HG02623 (cell line): ENCODE measurements at regions not wholly inside any gene's neighbourhood (a gene's known extent, or its start where the extent isn't known, plus 50 kb on each side); places are given as distances from the start of the nearest gene placed in this dataset.

Source experiments
- ATAC-seq: cut with Tn5 transposase; IDR thresholded peaks from one replicate; pipeline ENCODE4 v1.9.1; 2021; ENCODE audit warnings: moderate library complexity; ENCODE audit not compliant: unreplicated experiment

DNA sequence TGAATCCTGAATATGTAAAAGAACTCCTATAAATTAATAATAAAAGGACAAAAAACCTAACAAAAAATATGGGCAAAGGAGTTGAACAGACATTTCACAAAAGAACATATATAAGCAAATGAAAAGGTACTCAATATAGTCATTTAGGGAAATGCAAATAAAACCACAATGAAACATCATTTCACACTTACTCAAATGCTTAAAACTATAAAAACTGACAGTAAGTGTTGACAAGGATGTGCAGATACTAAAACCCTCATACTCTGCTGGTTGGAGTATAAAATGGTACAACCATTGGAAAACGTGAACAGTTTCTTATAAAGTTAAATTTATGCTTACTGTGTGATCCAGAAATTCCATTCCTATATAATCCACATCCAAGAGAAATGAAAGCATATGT lies 247.1 kb downstream of the GXYLT1 start:
- no peak for ATAC-seq

DNA sequence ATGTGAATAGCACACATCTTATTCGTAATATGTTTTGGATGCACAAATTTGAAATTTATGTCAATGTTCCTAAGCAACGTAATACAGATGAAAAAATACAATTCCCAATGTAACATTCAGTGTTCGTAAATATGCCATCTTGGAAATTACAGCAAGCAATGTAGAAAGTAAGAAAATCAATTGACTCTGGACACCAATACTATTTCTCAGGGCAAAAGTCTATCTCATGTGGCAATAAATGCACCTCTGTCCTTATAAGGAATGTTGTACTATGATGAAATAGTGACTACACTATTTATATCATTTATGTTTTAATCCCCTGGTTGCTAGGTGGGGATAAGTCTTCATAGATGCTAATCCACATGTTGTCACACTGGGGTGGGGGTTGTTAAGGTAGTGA lies 251.2 kb downstream of the GXYLT1 start:
- ATAC-seq, result no peak

DNA sequence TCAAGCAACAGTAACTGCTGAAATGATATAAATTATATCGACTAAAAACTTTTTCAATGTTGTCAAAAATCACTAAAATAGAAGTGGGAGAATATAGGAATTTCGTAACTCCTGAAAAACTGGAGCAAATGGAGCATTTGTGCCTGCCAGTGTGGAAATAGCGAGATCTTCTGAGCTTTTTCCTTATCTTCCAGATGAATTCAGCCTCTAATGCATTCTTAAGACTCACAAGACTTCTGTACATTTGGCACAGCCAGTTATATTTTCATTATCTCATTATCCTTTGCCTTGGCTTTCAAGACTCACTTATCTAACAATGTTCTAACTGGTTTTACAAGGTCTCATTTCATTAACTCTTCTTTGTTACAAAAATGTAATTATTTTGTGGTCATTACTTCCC lies 252.4 kb downstream of the GXYLT1 start:
- ATAC-seq, result no peak

DNA sequence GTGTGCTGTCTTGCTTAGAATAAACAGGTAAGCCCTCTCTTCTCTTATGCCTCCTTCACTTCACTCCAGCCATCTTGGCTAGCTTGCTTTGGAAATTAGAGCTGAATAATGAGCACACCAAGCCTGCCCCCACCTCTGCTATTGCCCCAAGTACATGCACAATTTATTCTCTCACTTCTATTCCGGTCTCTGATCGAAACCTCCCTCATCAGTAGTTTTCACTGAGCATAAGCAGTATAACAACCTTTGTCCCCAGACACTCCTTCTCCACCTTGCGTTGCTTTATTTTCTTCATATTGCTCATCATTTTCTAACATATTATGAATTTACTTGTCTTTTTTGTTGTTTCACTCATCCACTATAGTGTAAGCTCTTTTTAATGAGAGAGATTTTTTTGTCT lies 253.4 kb downstream of the GXYLT1 start:
- ATAC-seq, result no peak

DNA sequence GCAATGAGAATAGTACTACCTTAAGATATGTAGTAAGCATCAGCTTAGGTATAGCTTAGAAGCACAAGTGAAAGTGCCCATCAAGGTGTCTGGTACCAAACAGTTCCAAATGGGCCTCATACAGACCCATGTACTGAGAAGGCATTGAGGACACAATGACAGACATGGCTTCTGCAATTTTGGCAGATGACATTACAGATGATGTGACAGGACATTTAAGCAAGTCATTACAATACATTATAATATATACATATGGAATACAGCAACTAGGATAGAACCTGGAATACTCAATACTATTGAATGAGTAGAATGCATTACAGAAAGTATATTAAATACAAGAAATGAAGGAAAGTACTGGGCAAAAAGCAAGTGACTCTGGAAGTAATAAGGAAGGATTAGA lies 256.4 kb downstream of the GXYLT1 start:
- ATAC-seq, result no peak

DNA sequence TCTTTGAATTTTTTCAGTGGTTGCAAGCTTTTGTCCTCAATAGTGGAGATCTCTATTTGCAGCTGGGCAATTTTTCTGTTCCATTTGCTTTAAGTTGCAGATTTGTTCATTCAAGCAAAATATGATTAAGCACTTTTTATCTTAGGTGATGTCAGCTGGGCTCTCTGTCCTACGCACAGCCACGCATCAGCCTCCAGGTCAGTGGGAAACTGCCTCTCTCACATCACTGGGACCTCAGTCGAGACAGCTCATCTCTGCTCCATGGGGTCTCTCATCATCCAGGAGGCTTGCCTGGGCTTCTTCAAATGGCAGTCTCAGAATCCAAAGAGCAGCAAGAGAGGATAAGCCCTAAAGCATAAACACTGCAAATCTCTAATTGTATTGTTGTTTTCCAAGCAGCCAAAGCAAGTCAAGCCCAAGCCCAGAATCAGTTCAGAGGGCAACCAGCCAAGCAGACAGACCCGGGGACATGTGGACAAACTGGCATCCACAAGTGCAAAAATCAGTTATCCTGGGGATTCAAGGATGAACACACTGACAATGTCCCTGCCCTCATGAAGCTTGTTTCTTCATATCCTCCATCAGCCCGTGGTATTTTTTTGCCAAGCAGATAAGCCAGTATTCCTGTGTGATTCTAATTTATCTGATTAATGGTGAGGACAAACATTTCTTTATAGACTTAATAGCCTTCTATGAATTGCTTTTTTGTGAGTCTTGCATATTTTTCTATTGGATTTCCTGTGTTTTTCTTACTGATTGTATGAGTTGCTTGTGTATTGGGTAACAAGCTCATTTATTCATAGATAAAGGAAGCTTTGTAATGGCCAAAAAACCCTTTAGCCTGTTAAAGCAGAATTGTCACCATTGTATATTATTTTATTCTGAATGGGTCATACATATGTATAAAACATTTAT lies 262.5 kb downstream of the GXYLT1 start:
- no peak for ATAC-seq

DNA sequence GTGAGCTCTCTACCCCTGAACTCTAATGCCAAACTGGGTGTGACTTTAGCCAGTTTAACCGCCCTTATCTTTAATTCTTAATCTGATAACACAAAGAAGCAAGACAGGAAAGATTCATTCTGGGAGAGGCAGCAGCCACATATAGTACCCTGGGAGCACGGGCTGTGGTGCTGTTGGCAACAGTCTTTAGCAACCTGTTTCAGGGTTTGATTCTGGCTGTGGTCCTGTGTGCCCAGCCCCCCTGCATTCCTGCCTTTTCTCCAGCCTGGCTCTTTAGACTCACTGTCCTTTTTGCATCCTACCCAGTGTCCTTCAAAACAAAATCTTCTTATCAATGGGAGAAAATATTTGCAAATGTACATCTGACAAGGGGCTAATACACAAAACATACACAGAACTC lies 275.2 kb downstream of the GXYLT1 start:
- no peak for ATAC-seq

DNA sequence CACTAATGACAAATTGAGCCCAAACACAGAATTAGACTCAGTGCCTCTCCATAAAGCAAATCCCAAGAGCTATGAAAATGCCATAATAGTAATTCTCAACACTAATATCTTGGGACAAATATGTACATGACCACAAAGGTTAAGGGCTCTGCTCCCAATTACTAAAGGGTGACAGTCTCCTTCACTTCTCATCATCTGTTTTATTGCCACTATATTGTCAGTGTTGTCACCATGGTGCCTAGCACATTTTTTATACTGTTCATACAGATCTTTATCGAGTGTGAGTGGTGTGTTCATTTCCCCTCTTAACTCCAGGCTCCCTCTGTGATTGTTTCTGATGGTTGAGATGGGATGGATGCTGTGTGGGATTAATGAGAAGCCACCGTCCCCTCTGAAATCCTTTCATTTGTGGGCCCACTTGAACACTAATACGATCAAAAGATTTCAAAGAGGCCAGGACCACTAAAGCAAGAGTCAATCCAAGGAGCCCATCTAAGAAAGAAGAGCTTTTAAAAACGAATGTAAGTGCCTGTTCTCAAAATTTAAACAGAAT lies 277.7 kb downstream of the GXYLT1 start:
- no peak for ATAC-seq

DNA sequence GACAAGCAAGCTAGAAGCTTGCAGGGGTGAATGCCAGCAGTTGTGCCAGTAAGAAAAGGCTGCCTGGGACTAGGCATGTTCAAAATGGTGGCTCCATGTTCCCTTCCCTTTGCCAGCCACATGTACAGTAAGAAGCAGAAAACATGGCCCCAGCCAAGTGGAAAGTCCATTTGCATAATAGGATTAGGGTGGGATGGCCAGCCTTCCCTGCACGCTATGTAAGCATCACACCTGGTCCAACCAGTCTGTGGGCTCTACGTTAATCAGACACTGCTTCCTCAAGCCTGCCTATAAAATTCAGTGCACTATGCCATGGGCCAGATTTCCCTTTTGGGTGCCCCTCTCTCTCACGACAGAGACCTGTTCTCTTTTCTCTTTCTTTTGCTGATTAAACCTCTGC lies 288.4 kb downstream of the GXYLT1 start:
- ATAC-seq, result no peak

DNA sequence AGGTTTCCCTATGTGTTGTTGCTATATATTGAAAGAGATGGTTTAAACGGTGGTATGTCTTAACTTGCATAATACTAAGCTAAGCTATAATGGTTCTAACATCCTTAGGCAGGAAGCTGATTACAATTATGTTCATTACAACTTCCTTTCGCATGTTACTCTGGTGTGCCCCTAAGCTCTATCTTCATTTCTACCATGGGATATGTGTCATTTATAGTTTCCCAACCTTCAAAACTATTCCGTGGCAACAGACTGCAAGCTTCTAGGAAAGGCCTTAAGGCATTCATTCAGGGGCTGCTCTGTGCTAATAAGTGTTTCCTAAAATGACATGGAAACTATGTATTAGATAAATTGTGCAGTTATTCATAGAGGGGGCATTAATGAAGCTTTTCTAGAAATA lies 294.6 kb downstream of the GXYLT1 start:
- ATAC-seq, result no peak

DNA sequence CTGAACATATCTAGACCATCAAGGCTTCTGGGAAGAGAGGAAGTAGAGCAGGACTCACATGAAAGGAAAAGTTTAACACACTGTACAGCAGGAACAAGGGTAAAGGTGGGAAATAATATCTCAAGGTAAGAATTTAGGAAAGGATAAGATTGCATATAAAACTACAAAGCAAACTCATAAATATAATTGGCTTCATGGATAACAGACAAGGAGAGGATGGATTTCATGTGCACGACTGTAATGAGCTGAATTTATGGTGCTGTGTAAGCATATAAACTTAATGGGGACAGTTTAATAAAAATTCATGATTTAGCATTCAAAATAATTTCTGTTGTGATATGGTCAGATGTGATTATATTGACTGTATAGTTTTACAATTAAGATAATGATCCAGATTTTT lies 298.0 kb downstream of the GXYLT1 start:
- no peak for ATAC-seq

DNA sequence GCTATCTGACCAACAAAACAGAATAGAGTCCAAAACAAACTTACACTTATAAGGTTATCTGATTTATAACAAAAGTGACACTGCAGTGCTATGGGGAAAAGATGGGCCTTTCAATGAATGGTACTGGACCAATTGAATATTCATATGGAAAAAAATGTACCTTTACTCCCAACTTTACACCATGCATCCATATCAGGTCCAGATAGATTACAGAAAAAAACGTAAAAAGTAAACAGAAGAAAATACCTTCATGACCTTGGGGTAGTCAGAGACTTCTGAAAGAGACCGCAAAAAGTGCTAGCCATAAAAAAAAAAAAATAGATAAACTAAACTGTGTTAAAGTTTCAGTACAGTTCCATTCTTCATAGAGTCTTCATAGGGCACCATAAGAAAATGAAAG lies 308.3 kb downstream of the GXYLT1 start:
- no peak for ATAC-seq

DNA sequence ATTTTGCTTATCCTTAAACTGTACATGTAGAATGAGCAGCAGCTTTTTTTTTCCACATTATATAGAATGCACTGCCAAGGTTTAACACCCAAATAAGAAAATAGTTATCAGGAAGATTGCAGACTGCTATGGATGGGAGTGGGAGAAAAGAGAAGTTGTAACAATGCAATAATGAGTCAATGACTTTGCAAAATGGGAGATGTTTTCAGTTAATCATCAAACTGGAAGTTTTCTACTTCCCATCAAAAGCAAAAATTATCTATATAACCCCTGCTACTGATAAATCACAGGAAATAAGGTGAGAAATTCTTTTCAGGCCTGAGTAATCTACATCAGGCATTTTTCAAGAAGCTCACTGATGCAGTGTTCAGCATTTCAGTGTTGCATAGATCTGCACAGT lies 309.1 kb downstream of the GXYLT1 start:
- no peak for ATAC-seq

DNA sequence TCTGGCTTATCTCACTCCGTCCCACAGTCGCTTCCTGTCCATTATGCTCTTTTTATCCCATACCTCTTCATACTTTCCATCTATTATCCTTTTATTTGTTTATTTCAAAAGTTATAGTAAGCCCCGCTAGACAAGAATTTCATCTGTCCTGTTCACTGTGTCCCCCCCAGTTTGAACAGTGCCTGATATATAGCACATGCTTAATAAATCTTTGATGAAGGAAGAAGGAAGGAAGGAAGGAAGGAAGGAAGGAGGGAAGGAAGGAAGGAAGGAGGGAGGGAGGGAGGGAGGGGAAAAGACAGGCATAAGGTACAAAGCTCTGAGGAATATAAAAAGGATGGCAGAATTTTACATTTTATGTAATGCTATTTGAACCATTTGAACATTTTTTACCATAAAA lies 324.7 kb downstream of the GXYLT1 start:
- no peak for ATAC-seq

DNA sequence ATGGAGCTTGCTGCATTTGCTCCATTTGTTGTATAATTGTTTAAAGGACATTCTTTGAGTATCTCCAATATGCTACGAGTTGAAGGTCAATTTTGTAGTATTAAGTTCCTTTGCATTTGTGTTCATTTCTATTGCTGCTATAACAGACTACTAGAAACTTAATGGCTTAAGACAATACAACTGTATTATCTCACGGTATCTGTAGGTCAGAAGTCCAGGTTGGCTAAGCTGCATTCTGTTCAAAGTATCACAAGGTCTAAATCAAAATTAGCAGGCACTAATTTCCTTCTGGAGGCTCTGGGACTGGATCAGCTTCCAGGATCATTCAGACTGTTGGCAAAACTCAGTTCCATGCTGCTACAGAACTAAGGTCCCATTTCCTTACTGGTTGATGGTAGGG lies 340.6 kb downstream of the GXYLT1 start:
- ATAC-seq, result no peak

DNA sequence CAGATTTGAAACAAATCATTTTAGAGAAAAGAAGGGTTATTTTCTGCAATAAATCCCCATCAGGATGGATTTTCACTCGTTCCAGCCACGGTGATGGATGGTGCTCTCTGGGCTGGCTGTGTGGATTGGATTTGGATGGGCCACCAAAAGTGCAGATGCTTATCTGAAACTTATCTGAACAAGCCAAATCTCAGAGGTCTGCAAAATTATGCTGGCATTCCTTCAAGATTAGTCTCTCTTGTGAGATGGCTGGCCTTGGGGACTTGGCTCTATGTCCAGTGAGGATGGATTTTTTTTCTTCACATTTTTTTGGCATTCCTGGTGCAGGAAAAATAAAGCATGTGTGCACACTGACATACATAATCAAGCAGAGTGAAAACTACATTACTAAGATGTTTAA lies 341.9 kb downstream of the GXYLT1 start:
- ATAC-seq, result no peak

DNA sequence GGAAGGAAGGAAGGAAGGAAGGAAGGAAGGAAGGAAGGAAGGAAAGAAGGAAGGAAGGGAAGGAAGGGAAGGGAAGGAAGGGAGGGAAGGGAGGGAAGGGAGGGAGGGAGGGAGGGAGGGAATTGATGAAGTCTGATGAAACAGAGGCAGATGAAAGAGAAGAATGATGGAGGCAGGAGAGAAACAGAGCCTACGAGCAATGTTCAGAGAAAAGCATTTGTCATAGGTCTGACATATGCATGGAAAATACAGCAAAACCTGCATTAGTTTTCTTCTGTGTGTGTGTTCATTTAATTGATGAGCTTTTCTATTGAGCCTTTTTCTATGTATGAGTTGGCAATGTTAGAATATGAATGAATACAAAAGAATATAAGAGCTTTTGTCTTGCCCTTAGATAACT lies 343.4 kb downstream of the GXYLT1 start:
- ATAC-seq, result no peak

DNA sequence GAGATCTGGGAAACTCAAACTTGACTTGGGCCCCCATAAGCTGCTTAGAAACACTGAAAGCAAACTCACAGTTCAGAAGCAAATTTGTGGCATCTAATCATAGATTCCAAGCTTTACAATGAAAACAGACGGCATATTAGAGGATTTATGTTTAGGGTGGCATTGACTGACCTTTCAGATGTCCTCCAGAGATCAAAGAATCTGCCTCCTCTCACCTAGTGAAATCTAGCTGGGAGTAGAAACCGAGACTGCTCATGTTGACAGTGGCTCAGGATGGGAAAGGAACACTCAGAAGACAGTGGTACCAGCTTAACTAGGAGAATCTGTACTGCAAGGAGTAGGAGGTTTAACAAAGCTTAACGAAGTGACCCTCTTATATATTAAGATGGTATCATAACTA lies 345.0 kb downstream of the GXYLT1 start:
- ATAC-seq, result no peak

DNA sequence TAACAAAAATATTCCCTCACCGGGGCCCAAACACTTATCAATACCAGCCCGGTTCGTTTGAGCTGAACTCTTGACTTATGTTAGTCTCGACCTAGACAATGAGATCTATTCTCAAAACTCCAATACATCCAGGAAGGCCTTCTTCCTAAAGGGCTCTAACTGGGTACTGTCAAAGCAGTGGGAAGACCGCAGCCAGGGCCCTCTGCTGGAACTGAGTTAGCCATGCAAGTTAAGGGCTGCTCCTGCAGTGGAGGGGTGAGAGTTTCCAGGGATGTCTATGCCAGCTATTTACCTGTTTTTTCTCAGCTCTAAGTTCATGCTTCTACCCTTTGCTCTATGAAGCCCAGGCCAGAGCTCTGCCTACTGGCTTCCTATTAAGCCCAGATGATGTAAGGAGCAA lies 348.8 kb downstream of the GXYLT1 start:
- no peak for ATAC-seq

DNA sequence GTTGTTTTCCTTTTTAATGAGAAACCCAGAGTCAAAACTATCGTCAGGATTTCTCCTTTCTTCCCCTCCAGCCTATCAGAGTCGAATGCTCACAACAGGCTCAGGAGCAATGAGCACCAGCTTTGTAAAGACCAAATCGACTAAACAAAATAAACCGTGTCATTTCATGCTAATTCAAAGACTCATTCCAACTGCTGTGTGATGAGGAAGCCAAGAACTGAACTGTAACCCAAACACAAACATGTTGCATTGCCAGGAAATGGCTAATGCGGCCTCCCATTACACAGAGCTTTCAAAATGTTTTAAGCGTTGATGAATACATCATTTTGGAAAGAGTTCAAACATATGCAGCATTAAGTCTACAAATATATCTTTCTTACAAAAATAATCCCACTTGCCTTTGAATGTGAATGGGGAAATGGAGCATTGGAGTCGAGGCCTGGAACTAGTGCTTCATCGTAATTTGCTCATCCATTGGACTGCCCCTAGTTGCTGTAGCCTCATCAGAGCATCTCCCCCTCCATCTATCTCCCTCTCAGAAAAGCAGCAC lies 349.5 kb downstream of the GXYLT1 start:
- ATAC-seq, result no peak

DNA sequence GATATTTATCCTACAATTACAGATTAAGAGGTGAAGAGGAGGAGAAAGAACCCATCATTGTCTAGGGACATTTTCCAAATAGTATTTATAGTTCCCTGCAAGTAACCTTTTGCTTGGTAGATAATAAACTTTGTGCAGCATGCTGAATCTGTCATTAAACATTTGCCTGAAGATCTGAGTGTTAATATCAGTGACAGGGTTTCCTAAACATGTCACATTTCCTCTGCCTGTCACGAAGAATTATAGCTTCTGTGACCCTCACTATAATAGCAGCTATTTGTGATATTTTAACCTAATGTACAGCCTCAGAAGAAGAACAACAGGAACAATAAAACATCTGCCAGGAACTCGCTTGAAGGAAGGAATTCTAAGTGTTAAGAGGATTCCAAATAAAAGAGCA lies 350.3 kb downstream of the GXYLT1 start:
- ATAC-seq, result no peak

DNA sequence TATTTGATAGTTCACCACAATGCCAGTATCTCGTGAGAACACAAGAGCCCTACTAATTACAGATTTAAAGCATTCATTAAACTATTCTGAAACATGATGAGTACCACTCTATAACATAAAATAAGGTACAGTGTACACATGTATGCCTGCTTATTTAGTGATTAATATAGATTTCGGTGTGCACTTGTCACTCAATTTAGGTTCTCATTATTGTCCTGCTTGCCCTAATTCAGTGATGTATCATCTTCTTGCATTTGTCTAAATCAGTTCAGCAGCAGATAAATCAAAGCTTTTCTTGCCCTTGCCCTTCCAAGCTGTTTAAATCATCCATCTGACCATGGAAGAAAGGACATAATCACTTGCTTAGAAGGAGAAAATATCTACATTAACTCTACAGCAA lies 359.7 kb downstream of the GXYLT1 start:
- no peak for ATAC-seq

DNA sequence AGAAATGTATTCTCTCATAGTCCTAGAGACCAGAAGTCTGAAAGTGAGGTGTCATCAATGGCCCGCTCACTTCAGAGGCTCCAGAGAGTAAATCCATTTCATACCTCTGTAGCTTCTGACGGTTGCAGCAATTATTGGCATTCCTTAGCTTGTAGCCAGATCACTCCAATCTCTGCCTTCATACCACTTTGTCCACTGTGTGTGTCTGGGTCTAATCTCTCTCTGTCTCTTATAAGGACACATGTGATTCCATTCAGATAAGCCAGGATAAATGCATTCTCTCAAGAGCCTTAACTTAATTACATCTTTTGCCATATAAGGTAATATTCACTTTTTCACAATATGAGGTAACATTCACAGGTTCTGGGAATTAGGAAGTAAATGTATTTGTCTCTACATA lies 365.7 kb downstream of the GXYLT1 start:
- no peak for ATAC-seq
